ENCODE measurements at regions not wholly inside any gene's neighbourhood (a gene's known extent, or its start where the extent isn't known, plus 50 kb on each side); places are given as distances from the start of the nearest gene placed in this dataset.

DNA sequence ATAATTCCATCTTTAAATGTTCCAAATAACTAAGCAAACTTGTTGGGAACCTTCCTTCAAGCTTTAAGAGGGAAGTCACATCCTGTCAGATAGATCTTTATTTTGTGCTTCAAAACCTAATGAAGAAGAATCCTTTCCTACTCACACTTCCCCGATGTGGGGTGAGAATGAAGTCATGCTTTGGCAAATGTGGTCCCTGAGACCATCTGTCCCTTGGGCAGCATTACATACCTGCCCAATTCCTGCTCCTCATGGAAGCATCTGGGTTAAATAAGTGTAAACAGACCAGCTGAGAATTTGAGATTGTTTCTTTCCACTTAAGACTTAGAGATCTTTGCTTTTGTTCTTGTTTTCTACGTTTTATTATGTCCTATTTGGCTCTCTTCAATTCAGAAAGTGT is 606.0 kb upstream of the TMEM132C start:
- no peaks in the 10 kb centered on the region for H3K36me3 Mint-ChIP-seq
- no peak overlapping the region for H3K27ac Mint-ChIP-seq
- H3K9me3 Mint-ChIP-seq, result no peaks in the 10 kb centered on the region
- no peaks in the 10 kb centered on the region for H3K4me1 Mint-ChIP-seq
- no peak overlapping the region for H3K4me3 Mint-ChIP-seq
- no peaks in the 10 kb centered on the region for H3K27me3 Mint-ChIP-seq

GRCh38 chr12:127663716-127664115 is 603.3 kb upstream of the TMEM132C start:
- Mint-ChIP-seq H3K9me3 (no peaks in the 10 kb centered on the region), H3K27me3 (no peaks in the 10 kb centered on the region), H3K4me1 (no peaks in the 10 kb centered on the region), H3K36me3 (no peaks in the 10 kb centered on the region), H3K4me3 (no peak overlapping the region), H3K27ac (no peak overlapping the region)

DNA sequence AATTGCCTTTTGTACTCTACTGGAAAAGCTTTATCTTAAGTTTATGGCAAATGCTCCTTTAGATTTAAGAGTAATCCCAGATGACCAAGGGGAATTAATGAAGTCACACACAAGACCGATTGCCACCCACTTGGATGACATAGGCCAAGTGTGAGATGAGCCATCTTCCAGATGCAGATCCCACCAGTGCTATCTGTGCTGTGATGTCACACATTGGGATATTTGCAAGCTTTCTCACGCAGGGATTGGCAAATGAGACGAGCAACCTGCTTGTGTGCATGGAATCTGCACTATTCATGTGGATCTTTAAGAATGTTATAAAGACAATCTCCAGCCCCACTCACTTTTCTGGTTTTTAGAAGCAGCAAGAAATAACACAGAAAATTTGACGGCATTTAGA is 602.1 kb upstream of the TMEM132C start:
- no peak overlapping the region for H3K27ac Mint-ChIP-seq
- H3K4me3 Mint-ChIP-seq, result no peak overlapping the region
- H3K36me3 Mint-ChIP-seq, result no peaks in the 10 kb centered on the region
- no peaks in the 10 kb centered on the region for H3K27me3 Mint-ChIP-seq
- no peaks in the 10 kb centered on the region for H3K9me3 Mint-ChIP-seq
- no peaks in the 10 kb centered on the region for H3K4me1 Mint-ChIP-seq

DNA sequence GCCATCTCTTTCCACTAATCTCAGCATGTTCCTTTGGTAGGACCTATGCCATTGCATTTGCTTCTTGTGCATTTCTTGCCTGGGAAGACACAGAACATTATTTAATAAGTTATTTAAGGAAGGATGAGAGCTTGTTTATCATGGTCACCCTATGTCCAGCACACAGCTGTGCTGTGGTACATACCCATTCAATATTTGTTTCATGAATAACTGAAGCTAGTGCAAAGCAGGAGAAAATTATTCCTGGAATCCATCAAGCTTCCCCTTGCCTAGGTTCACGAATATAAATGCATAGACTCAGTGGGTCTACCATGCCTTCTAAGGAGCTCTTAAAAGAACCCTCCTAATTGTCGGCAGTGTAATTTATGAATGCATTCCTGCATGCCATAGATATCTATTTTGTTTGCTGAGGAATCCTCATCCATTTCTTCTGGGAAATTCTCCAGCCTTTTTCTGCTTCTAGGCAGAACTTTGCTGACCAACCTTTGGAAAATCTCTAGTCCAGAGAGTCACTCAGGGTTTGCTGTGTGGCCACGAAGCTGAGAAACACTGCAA is 599.8 kb upstream of the TMEM132C start:
- Mint-ChIP-seq H3K27me3 (no peaks in the 10 kb centered on the region), H3K4me1 (no peaks in the 10 kb centered on the region), H3K4me3 (no peak overlapping the region), H3K36me3 (no peaks in the 10 kb centered on the region), H3K27ac (no peak overlapping the region), H3K9me3 (no peaks in the 10 kb centered on the region)

DNA sequence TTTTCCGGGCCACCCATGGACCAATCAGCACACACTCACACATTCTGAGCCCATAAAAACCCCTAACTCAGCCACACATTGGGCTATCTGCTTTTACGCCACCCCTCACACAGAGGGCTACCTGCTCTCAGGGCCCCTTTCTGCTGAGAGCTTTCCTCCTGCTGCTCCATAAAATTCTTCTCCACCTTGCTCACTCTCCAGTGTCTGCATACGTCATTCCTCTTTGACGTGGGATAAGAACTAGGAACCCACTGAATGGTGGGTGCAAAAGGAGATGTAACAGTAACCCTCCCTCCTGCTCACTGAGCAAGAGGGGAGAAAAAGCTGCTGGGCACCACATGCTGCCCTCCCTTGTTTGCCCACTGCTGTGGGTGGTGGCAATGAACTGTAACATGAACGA is 596.7 kb upstream of the TMEM132C start:
- Mint-ChIP-seq H3K4me3 (no peak overlapping the region), H3K27ac (no peak overlapping the region), H3K27me3 (no peaks in the 10 kb centered on the region), H3K9me3 (no peaks in the 10 kb centered on the region), H3K4me1 (no peaks in the 10 kb centered on the region), H3K36me3 (no peaks in the 10 kb centered on the region)

DNA sequence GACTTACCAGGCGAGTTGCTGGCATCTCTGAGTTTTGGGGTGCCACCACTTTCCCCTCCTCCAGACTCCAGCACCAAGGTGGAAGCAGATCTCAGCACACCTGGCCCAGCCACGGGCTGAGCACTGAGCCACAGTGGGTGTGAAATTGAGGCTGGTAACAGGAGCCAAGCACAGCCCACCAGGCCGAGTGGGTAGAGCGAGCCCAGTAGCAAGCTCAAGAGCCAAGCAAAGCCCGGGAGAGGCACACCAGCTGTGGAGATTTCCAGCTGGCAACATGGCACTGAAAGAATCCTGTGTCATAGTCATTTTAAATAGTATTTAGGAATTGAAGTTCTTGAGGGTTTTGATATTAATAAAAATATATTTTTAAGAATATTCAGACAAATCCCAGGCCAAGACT is 596.2 kb upstream of the TMEM132C start:
- no peaks in the 10 kb centered on the region for H3K36me3 Mint-ChIP-seq
- H3K4me3 Mint-ChIP-seq, result no peak overlapping the region
- H3K4me1 Mint-ChIP-seq, result no peaks in the 10 kb centered on the region
- H3K27ac Mint-ChIP-seq, result no peak overlapping the region
- no peaks in the 10 kb centered on the region for H3K27me3 Mint-ChIP-seq
- H3K9me3 Mint-ChIP-seq, result no peaks in the 10 kb centered on the region

DNA sequence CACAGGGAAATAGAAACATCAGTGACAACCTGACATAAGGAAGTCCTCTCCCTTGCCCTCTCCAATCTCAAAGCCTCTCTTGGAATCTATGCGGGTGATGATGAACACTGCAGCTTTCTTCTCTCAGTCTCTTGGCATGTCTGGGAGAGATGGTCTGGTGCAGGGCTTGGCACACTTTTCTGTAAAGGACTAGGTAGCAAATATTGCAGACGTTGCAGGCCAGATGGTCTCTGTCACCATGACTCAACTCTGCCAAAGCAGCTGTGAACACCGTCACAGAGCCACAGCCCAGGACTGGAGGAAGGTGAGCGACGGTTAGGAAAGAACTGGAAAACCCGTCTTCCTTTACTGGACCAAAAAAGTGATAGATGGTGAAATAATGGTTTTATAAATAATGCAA is 591.0 kb upstream of the TMEM132C start:
- no peak overlapping the region for H3K27ac Mint-ChIP-seq
- H3K27me3 Mint-ChIP-seq, result no peaks in the 10 kb centered on the region
- no peak overlapping the region for H3K4me3 Mint-ChIP-seq
- no peaks in the 10 kb centered on the region for H3K4me1 Mint-ChIP-seq
- H3K9me3 Mint-ChIP-seq, result no peaks in the 10 kb centered on the region
- no peaks in the 10 kb centered on the region for H3K36me3 Mint-ChIP-seq

- H3K36me3 Mint-ChIP-seq, result no peaks in the 10 kb centered on the region
- H3K4me1 Mint-ChIP-seq, result no peaks in the 10 kb centered on the region
- H3K27ac Mint-ChIP-seq, result no peak overlapping the region
- H3K4me3 Mint-ChIP-seq, result no peak overlapping the region
- H3K27me3 Mint-ChIP-seq, result no peaks in the 10 kb centered on the region
- no peaks in the 10 kb centered on the region for H3K9me3 Mint-ChIP-seq
Observed at GRCh38 chr12:127677537-127678131, 589.3 kb upstream of the TMEM132C start.

- H3K4me3 Mint-ChIP-seq, result no peak overlapping the region
- no peak overlapping the region for H3K27ac Mint-ChIP-seq
- H3K9me3 Mint-ChIP-seq, result no peaks in the 10 kb centered on the region
- no peaks in the 10 kb centered on the region for H3K36me3 Mint-ChIP-seq
- no peaks in the 10 kb centered on the region for H3K27me3 Mint-ChIP-seq
- H3K4me1 Mint-ChIP-seq, result no peaks in the 10 kb centered on the region
Observed at GRCh38 chr12:127678945-127679344, 588.0 kb upstream of the TMEM132C start.

GRCh38 chr12:127680516-127680915 is 586.5 kb upstream of the TMEM132C start:
- no peaks in the 10 kb centered on the region for H3K27me3 Mint-ChIP-seq
- H3K27ac Mint-ChIP-seq, result no peak overlapping the region
- H3K9me3 Mint-ChIP-seq, result no peaks in the 10 kb centered on the region
- no peaks in the 10 kb centered on the region for H3K36me3 Mint-ChIP-seq
- H3K4me1 Mint-ChIP-seq, result no peaks in the 10 kb centered on the region
- no peak overlapping the region for H3K4me3 Mint-ChIP-seq

- H3K4me1 Mint-ChIP-seq, result no peaks in the 10 kb centered on the region
- no peak overlapping the region for H3K27ac Mint-ChIP-seq
- H3K9me3 Mint-ChIP-seq, result no peaks in the 10 kb centered on the region
- no peaks in the 10 kb centered on the region for H3K27me3 Mint-ChIP-seq
- H3K4me3 Mint-ChIP-seq, result no peak overlapping the region
- no peaks in the 10 kb centered on the region for H3K36me3 Mint-ChIP-seq
Observed at GRCh38 chr12:127681151-127681754, 585.7 kb upstream of the TMEM132C start.

DNA sequence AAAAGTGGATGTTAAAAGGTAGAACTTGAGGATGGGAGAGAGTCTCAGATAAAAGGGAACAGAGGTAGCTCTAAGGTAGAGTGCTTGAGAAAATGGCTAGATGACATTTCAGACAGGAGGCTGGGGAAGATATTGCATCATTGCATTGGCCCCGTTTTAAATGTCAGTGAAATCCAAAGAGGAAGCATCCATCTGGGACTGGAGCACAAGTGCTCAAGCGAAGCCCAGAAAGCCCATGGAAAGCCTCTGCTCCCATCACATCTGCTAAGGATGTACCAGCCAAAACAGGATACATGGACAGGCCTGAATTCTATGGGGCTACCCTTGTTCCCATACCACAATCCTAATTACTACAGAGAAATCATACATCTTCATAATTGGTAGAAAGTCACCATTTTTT is 581.5 kb upstream of the TMEM132C start:
- H3K36me3 Mint-ChIP-seq, result no peaks in the 10 kb centered on the region
- no peaks in the 10 kb centered on the region for H3K27me3 Mint-ChIP-seq
- no peak overlapping the region for H3K27ac Mint-ChIP-seq
- H3K4me3 Mint-ChIP-seq, result no peak overlapping the region
- H3K4me1 Mint-ChIP-seq, result no peaks in the 10 kb centered on the region
- H3K9me3 Mint-ChIP-seq, result no peaks in the 10 kb centered on the region

DNA sequence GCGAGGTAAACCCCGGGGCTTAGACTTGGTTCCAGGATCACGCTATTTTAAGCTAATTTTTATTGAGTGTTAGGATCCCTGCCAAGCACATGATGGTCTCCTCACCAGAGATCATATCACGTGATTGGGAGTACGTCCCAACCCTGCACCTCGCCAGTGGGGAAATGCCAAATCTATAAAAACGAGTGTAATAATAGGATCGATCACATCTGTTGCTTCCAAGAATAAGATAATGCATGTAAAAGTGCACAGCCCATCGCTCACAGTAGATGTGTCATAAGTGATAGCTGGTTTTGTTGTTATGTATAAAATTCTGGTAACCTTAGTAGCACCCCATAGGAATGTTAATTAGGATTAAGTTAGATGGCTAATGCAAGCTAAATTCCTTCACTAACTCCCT is 581.0 kb upstream of the TMEM132C start:
- Mint-ChIP-seq H3K27ac (no peak overlapping the region), H3K36me3 (no peaks in the 10 kb centered on the region), H3K4me1 (no peaks in the 10 kb centered on the region), H3K9me3 (no peaks in the 10 kb centered on the region), H3K4me3 (no peak overlapping the region), H3K27me3 (no peaks in the 10 kb centered on the region)

DNA sequence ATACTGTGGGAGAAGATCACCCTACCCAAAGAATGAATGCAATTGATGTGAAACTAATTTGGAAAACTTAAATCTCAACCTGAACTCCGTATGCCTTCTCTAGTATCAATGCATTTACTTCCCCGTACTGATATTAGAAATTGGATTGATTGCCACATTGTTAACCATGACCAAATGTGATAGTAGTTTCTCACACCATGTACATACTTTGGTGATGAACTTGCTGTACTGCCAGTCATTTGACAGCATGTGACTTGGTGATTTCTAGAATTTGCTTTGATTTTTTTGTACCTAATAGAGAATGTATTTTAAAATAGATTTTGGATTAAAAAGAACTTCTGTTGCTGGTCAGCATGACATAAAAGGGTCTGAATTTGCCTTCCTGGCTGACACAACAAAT is 579.8 kb upstream of the TMEM132C start:
- H3K4me3 Mint-ChIP-seq, result no peak overlapping the region

GRCh38 chr12:127688906-127689428 is 578.0 kb upstream of the TMEM132C start:
- H3K36me3 Mint-ChIP-seq, result no peaks in the 10 kb centered on the region
- no peaks in the 10 kb centered on the region for H3K9me3 Mint-ChIP-seq
- H3K4me1 Mint-ChIP-seq, result no peaks in the 10 kb centered on the region
- H3K4me3 Mint-ChIP-seq, result no peak overlapping the region
- no peaks in the 10 kb centered on the region for H3K27me3 Mint-ChIP-seq
- no peak overlapping the region for H3K27ac Mint-ChIP-seq

More for the DNA sequence above, 579.8 kb upstream of the TMEM132C start:
- Mint-ChIP-seq H3K27me3 (no peaks in the 10 kb centered on the region), H3K4me1 (no peaks in the 10 kb centered on the region), H3K9me3 (no peaks in the 10 kb centered on the region), H3K36me3 (no peaks in the 10 kb centered on the region), H3K27ac (no peak overlapping the region)

DNA sequence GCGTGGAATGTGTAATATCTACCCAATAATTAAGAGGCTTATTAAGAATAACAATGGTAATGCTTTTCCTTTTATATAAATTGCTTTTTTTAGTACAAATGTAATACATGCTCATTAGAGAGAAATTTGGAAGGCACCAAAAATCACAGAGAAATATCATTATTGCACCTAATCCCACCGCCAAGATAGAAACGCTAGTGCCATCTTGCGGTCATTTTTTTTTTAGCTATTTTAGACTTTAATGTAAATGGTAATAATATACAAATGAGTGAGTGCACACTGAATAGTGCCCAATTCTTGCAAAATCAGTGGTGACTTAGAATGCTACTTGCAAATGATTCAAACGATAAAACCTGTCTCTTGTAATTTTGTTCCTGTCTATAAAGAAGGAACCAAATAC is 576.8 kb upstream of the TMEM132C start:
- no peaks in the 10 kb centered on the region for H3K36me3 Mint-ChIP-seq
- H3K4me3 Mint-ChIP-seq, result no peak overlapping the region
- H3K9me3 Mint-ChIP-seq, result no peaks in the 10 kb centered on the region
- H3K27ac Mint-ChIP-seq, result no peak overlapping the region
- H3K27me3 Mint-ChIP-seq, result no peaks in the 10 kb centered on the region
- no peaks in the 10 kb centered on the region for H3K4me1 Mint-ChIP-seq
